GM12878 (cell line): ENCODE measurements at regions not wholly inside any gene's neighbourhood (a gene's known extent, or its start where the extent isn't known, plus 50 kb on each side); places are given as distances from the start of the nearest gene placed in this dataset.

Source experiments
- ATAC-seq: fragments of 200-7000 bp; cut with Tn5 transposase; 3 replicates; pipeline ENCODE4 v1.9.1; 2020; ENCODE audit warnings: mild to moderate bottlenecking, moderate library complexity
- BruUV-seq: library from RNA; stranded (reverse); fragments of 400-500 nt; replicated peaks from 2 replicates; lab custom pipeline; 2021; lab: Mats Ljungman, UMichigan
- CTCF ChIA-PET: fragments of 300-600 bp; sonication (Branson Sonifier 250); formaldehyde crosslinking; extraction: SDS; loops from one replicate; lab custom pipeline; 2021; ENCODE audit warnings: inconsistent platforms; lab: Yijun Ruan, JAX
- POLR2A ChIA-PET: fragments of 350-600 bp; formaldehyde crosslinking; extraction: SDS; loops from one replicate; lab custom pipeline; 2021; ENCODE audit warnings: inconsistent platforms; lab: Charles Lee
- RAD21 ChIA-PET: fragments of 300-600 bp; sonication (Branson Sonifier 250); formaldehyde crosslinking; loops from one replicate; lab custom pipeline; 2023; ENCODE audit warnings: antibody characterized with exemption; ENCODE audit not compliant: unreplicated experiment; lab: Charles Lee
- SMC1A ChIA-PET: fragments of 300-600 bp; sonication (Branson Sonifier 250); formaldehyde crosslinking; loops from one replicate; lab custom pipeline; 2023; ENCODE audit not compliant: unreplicated experiment, uncharacterized antibody; lab: Charles Lee
- DNase-seq: peaks from one replicate; pipeline ENCODE4 v3.0.0-alpha.2; 2011; ENCODE audit warnings: low read depth, low spot score
- FAIRE-seq: peaks from 3 replicates; lab custom pipeline; 2011; peaks lifted over from hg19 to GRCh38; lab: Jason Lieb, UNC
- H2AFZ ChIP-seq: 2 replicates; pipeline ENCODE4 v1.6.0; 2011; ENCODE audit warnings: low read depth, low read length, control low read depth; ENCODE audit not compliant: control insufficient read depth
- H3K27ac ChIP-seq: 2 replicates; pipeline ENCODE4 v1.5.1; 2011; ENCODE audit warnings: control low read depth; ENCODE audit not compliant: control insufficient read depth, insufficient read depth
- H3K27me3 ChIP-seq, 2 experiments: replicated peaks in 1 of 2; 2 replicates each; pipeline versions ENCODE4 v1.6.0 to v1.6.1; 2011; ENCODE audit warnings: low read length in 1 of 2; ENCODE audit not compliant: control insufficient read depth in 2 of 2, insufficient read depth in 2 of 2
- H3K36me3 ChIP-seq, 2 experiments: 2 replicates each; pipeline ENCODE4 v1.5.1; 2011; ENCODE audit warnings: low read length in 1 of 2; ENCODE audit not compliant: control insufficient read depth in 2 of 2, insufficient read depth in 2 of 2
- H3K4me1 ChIP-seq: 2 replicates; pipeline ENCODE4 v1.6.1; 2011; ENCODE audit warnings: mild to moderate bottlenecking, low read length, moderate library complexity, mixed read lengths; ENCODE audit not compliant: control insufficient read depth, insufficient read depth
- H3K4me2 ChIP-seq: 2 replicates; pipeline ENCODE4 v1.6.0; 2011; ENCODE audit warnings: control low read depth; ENCODE audit not compliant: control insufficient read depth, insufficient read depth
- H3K4me3 ChIP-seq: fragments of 200-600 bp; sonication (generic); 2 replicates; pipeline ENCODE4 v1.5.1; 2016
- H3K79me2 ChIP-seq: 2 replicates; pipeline ENCODE4 v1.6.0; 2011; ENCODE audit warnings: low read length; ENCODE audit not compliant: control insufficient read depth, insufficient read depth
- H3K9ac ChIP-seq: 2 replicates; pipeline ENCODE4 v1.8.0; 2011; ENCODE audit warnings: low read length, control low read depth, mixed read lengths; ENCODE audit not compliant: control insufficient read depth, insufficient read depth
- H3K9me3 ChIP-seq: replicated peaks from 3 replicates; pipeline ENCODE4 v1.5.1; 2011; ENCODE audit warnings: mild to moderate bottlenecking, low read length; ENCODE audit not compliant: control insufficient read depth, insufficient read depth
- H4K20me1 ChIP-seq: 2 replicates; pipeline ENCODE4 v1.6.0; 2011; ENCODE audit not compliant: control insufficient read depth, insufficient read depth
- CUX1 ChIP-seq: IDR thresholded peaks from 2 replicates; pipeline ENCODE4 v1.6.1; 2012; ENCODE audit warnings: improper control_type of control experiment, low read depth, low read length; ENCODE audit not compliant: insufficient replicate concordance
- E2F8 ChIP-seq: fragments of 450-650 bp; IDR thresholded peaks from 2 replicates; pipeline ENCODE4 v1.6.1; 2018; ENCODE audit warnings: mild to moderate bottlenecking, low read depth, moderate library complexity; ENCODE audit not compliant: partially characterized antibody
- ELK1 ChIP-seq: IDR thresholded peaks from 2 replicates; pipeline ENCODE4 v1.6.1; 2012; ENCODE audit warnings: low read depth, low read length, improper control_type of control experiment
- ETV6 ChIP-seq, 2 experiments: fragments of 450-650 bp in 1 of 2; IDR thresholded peaks in 1 of 2; conservative IDR thresholded peaks in 1 of 2; 2 replicates each; pipeline ENCODE4 v1.6.1; 2014; ENCODE audit warnings: antibody characterized with exemption in 1 of 2, borderline replicate concordance in 1 of 2, low read depth in 1 of 2, mild to moderate bottlenecking in 1 of 2, moderate library complexity in 1 of 2
- IRF3 ChIP-seq: fragments of 450-650 bp; IDR thresholded peaks from 2 replicates; pipeline ENCODE4 v1.6.1; 2014; ENCODE audit warnings: mild to moderate bottlenecking
- PML ChIP-seq: IDR thresholded peaks from 2 replicates; pipeline ENCODE4 v1.6.1; 2012; ENCODE audit warnings: low read length, inconsistent platforms
- SMAD1 ChIP-seq: fragments of 450-650 bp; IDR thresholded peaks from 2 replicates; pipeline ENCODE4 v1.6.1; 2018; ENCODE audit warnings: mild to moderate bottlenecking, low read depth; ENCODE audit not compliant: partially characterized antibody
- ZNF217 ChIP-seq: fragments of 450-650 bp; IDR thresholded peaks from 2 replicates; pipeline ENCODE4 v1.6.1; 2017; ENCODE audit warnings: antibody characterized with exemption, mild to moderate bottlenecking
- ZNF687 ChIP-seq: fragments of 450-650 bp; IDR thresholded peaks from 2 replicates; pipeline ENCODE4 v1.6.1; 2017; ENCODE audit warnings: mild to moderate bottlenecking, moderate library complexity
- WGBS: methylation state at CpG from one replicate; pipeline ENCODE4 v1.1.6; 2016; ENCODE audit warnings: low lambda C conversion rate; ENCODE audit not compliant: insufficient replicate concordance, insufficient coverage; ENCODE audit errors: missing lambda C conversion rate; 5-methylcytosine and 5-hydroxymethylcytosine counted together
- in situ Hi-C: fragments of 300-500 bp; cut with MboI; formaldehyde crosslinking; loops from 9 replicates; pipeline ENCODE4 v1.14.3; 2018; ENCODE audit warnings: mixed read lengths
- intact Hi-C: fragments of 100-400 bp; cut with micrococcal nuclease; formaldehyde crosslinking; loops from one replicate; pipeline ENCODE4 v1.14.2; 2022; ENCODE audit not compliant: unreplicated experiment

GRCh38 chr11:71352226-71352625, 96.0 kb downstream of the DHCR7 start:
- Histone ChIP-seq H3K4me2 (no peak overlapping the region), H3K9ac (no peak overlapping the region), H3K79me2 (no peaks in the 10 kb centered on the region), H3K4me1 (no peaks in the 10 kb centered on the region), H3K9me3 (no peaks in the 10 kb centered on the region; the same call in 2 of the 3 replicates), H2AFZ (no peak overlapping the region), H3K27me3 (no peaks in the 10 kb centered on the region; a peak in 2 of 4 replicates), H3K36me3 (no peaks in the 10 kb centered on the region), H3K4me3 (no peak overlapping the region), H4K20me1 (no peaks in the 10 kb centered on the region), H3K27ac (no peak overlapping the region)
- BruUV-seq = no TSS peak
- SMC1A ChIA-PET = no interaction called here
- DNase-seq (no peak), FAIRE-seq (no peak), ATAC-seq (no peak)
- RAD21 ChIA-PET = no interaction called here
- CTCF ChIA-PET = no interaction called here
- POLR2A ChIA-PET = no interaction called here
- WGBS = 28% methylated on average over 8 of the region's 8 CpGs
- in situ Hi-C loops (no loop called here), intact Hi-C loops (no loop called here)
- TF ChIP-seq CUX1 = no peak
- no peak for TF ChIP-seq PML
- TF ChIP-seq ETV6 (conservative IDR thresholded peaks at IDR 0.05 in 1 of 2, IDR thresholded peaks at IDR 0.05 in 1 of 2; ENCODE audit: borderline replicate concordance in 1 of 2, low read depth in 1 of 2) = no peak
- no peak for TF ChIP-seq E2F8
- TF ChIP-seq ELK1 = no peak
- no peak for TF ChIP-seq IRF3
- TF ChIP-seq ZNF687 = no peak
- TF ChIP-seq ZNF217 = no peak
- no peak for TF ChIP-seq SMAD1
